ENCODE measurements at regions not wholly inside any gene's neighbourhood (a gene's known extent, or its start where the extent isn't known, plus 50 kb on each side); places are given as distances from the start of the nearest gene placed in this dataset.

GRCh38 chr13:44815623-44816022 is 173.6 kb downstream of the NUFIP1 start:
- no peak overlapping the region for H3K4me3 Mint-ChIP-seq (ENCODE audit: unreplicated experiment)

GRCh38 chr13:44814836-44815235 is 174.4 kb downstream of the NUFIP1 start:
- TF ChIP-seq CTCF (IDR thresholded peaks at IDR 0.05) = no peak
- peaks cover 86% of the 10 kb centered on the region for H3K4me1 Mint-ChIP-seq (ENCODE audit: low read depth)
- no peak overlapping the region for H3K4me3 Mint-ChIP-seq (ENCODE audit: unreplicated experiment)
- no peaks in the 10 kb centered on the region for H3K27me3 Mint-ChIP-seq (ENCODE audit: low read depth)
- H3K9me3 Mint-ChIP-seq (ENCODE audit: low read depth) = no peaks in the 10 kb centered on the region
- no peak for DNase-seq (ENCODE audit: low spot score)
- H3K36me3 Mint-ChIP-seq (ENCODE audit: low read depth) = no peaks in the 10 kb centered on the region
- peak overlapping the region; percentile 86 for H3K27ac Mint-ChIP-seq (ENCODE audit: unreplicated experiment)

More at GRCh38 chr13:44815623-44816022, 173.6 kb downstream of the NUFIP1 start:
- peaks cover 78% of the 10 kb centered on the region for H3K4me1 Mint-ChIP-seq (ENCODE audit: low read depth)
- no peak for TF ChIP-seq CTCF (IDR thresholded peaks at IDR 0.05)
- no peaks in the 10 kb centered on the region for H3K27me3 Mint-ChIP-seq (ENCODE audit: low read depth)
- H3K9me3 Mint-ChIP-seq (ENCODE audit: low read depth) = no peaks in the 10 kb centered on the region
- H3K36me3 Mint-ChIP-seq (ENCODE audit: low read depth) = no peaks in the 10 kb centered on the region
- no peak for DNase-seq (ENCODE audit: low spot score)
- peak overlapping the region; percentile 86 for H3K27ac Mint-ChIP-seq (ENCODE audit: unreplicated experiment)

- Mint-ChIP-seq H3K4me3 (ENCODE audit: unreplicated experiment) (no peak overlapping the region), H3K36me3 (ENCODE audit: low read depth) (no peaks in the 10 kb centered on the region), H3K4me1 (ENCODE audit: low read depth) (peaks cover 89% of the 10 kb centered on the region), H3K9me3 (ENCODE audit: low read depth) (no peaks in the 10 kb centered on the region), H3K27me3 (ENCODE audit: low read depth) (no peaks in the 10 kb centered on the region), H3K27ac (ENCODE audit: unreplicated experiment) (peak overlapping the region; percentile 22)
- no peak for DNase-seq (ENCODE audit: low spot score)
- TF ChIP-seq CTCF (IDR thresholded peaks at IDR 0.05) = no peak
Measured at GRCh38 chr13:44814161-44814560, 175.1 kb downstream of the NUFIP1 start.

GRCh38 chr13:44812818-44813217 is 176.5 kb downstream of the NUFIP1 start:
- no peak for DNase-seq (ENCODE audit: low spot score)
- Mint-ChIP-seq H3K27me3 (ENCODE audit: low read depth) (no peaks in the 10 kb centered on the region), H3K4me3 (ENCODE audit: unreplicated experiment) (no peak overlapping the region), H3K36me3 (ENCODE audit: low read depth) (no peaks in the 10 kb centered on the region), H3K4me1 (ENCODE audit: low read depth) (peaks cover 88% of the 10 kb centered on the region), H3K9me3 (ENCODE audit: low read depth) (no peaks in the 10 kb centered on the region), H3K27ac (ENCODE audit: unreplicated experiment) (peak overlapping the region; percentile 58)
- no peak for TF ChIP-seq CTCF (IDR thresholded peaks at IDR 0.05)

GRCh38 chr13:44810061-44810840 is 179.0 kb downstream of the NUFIP1 start:
- no peaks in the 10 kb centered on the region for H3K9me3 Mint-ChIP-seq (ENCODE audit: low read depth)
- no peak for DNase-seq (ENCODE audit: low spot score)
- no peak for TF ChIP-seq CTCF (IDR thresholded peaks at IDR 0.05)
- H3K4me1 Mint-ChIP-seq (ENCODE audit: low read depth) = peaks cover 62% of the 10 kb centered on the region
- H3K27ac Mint-ChIP-seq (ENCODE audit: unreplicated experiment) = peak overlapping the region; percentile 91
- H3K27me3 Mint-ChIP-seq (ENCODE audit: low read depth) = no peaks in the 10 kb centered on the region
- no peaks in the 10 kb centered on the region for H3K36me3 Mint-ChIP-seq (ENCODE audit: low read depth)
- no peak overlapping the region for H3K4me3 Mint-ChIP-seq (ENCODE audit: unreplicated experiment)

All from chondrocyte (in vitro differentiated cells).